Fibroblast of pulmonary artery (primary cell): ENCODE measurements at regions not wholly inside any gene's neighbourhood (a gene's known extent, or its start where the extent isn't known, plus 50 kb on each side); places are given as distances from the start of the nearest gene placed in this dataset.

Experiments used
- DNase-seq: peaks from one replicate; pipeline ENCODE4 v3.0.0-alpha.2; 2010; ENCODE audit warnings: low read depth
- H3K4me3 ChIP-seq: replicated peaks from 2 replicates; pipeline ENCODE4 v1.5.1; 2011; ENCODE audit warnings: low read depth, mild to moderate bottlenecking, control low read depth, low read length, moderate library complexity
- TF ChIP-seq, protein P1 (sequence below): IDR thresholded peaks from 2 replicates; pipeline ENCODE4 v1.5.1; 2011; ENCODE audit warnings: mild to moderate bottlenecking, control low read depth, low read length, inconsistent platforms; ENCODE audit errors: missing control alignments

DNA sequence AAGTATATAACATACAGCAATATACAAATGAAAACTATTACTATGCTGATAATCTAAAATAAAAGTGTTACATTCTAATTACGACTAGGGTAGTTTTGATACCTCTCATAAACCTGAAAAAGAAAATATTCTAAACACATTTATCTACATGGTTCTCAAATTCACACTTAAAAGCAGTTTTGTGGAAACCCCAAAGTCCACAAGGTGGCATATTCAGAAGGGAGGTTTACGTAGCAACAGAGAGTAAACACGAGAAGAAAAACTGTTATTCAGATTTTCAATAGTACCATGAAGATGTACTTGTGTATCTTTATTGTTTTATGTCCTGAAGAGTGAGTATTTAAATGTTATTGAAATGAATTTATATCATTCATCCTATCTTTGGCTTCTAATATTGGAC, 275.9 kb upstream of the KLHL1 start:
- TF ChIP-seq, protein P1, sequence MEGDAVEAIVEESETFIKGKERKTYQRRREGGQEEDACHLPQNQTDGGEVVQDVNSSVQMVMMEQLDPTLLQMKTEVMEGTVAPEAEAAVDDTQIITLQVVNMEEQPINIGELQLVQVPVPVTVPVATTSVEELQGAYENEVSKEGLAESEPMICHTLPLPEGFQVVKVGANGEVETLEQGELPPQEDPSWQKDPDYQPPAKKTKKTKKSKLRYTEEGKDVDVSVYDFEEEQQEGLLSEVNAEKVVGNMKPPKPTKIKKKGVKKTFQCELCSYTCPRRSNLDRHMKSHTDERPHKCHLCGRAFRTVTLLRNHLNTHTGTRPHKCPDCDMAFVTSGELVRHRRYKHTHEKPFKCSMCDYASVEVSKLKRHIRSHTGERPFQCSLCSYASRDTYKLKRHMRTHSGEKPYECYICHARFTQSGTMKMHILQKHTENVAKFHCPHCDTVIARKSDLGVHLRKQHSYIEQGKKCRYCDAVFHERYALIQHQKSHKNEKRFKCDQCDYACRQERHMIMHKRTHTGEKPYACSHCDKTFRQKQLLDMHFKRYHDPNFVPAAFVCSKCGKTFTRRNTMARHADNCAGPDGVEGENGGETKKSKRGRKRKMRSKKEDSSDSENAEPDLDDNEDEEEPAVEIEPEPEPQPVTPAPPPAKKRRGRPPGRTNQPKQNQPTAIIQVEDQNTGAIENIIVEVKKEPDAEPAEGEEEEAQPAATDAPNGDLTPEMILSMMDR = no peak
- no peak for DNase-seq
- H3K4me3 ChIP-seq = no peak overlapping the region

DNA sequence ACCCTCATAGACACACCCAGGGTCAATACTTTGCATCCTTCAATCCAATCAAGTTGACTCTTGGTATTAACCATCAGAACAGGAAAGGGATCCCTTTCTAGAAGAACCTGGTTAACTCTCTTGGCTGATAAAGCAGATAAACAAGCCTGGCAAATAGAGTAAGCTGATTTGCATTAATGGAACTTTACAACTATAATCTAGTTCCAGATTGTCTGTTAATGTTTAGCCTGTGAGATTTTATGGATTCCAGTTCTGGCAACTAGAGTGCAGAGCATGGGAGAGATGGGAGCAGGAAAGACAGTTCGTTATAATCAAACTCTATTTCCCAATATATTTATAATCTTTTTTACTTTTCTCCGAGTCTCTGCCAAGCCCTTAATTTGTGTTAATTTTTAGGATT, 272.6 kb upstream of the KLHL1 start:
- TF ChIP-seq, protein P1 = no peak
- DNase-seq = no peak
- no peak overlapping the region for H3K4me3 ChIP-seq

DNA sequence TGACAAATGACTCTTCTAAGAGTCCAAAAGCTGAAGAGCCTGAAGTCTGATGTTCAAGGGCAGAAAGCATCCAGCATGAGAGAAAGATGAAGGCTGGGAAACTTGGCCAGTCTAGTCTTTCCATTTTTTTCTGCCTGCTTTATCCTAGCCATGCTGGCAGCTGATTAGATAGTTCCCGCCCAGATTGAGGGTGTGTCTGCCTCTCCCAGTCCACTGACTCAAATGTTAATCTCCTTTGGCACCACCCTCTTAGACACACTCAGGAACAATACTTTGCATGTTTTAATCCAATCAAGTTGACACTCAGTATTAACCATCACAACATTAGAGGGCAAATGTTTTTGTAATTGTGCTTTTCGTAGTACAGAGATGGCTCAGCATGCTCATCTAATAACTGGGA, 267.5 kb upstream of the KLHL1 start:
- no peak overlapping the region for H3K4me3 ChIP-seq
- DNase-seq = no peak
- TF ChIP-seq, protein P1 = no peak

DNA sequence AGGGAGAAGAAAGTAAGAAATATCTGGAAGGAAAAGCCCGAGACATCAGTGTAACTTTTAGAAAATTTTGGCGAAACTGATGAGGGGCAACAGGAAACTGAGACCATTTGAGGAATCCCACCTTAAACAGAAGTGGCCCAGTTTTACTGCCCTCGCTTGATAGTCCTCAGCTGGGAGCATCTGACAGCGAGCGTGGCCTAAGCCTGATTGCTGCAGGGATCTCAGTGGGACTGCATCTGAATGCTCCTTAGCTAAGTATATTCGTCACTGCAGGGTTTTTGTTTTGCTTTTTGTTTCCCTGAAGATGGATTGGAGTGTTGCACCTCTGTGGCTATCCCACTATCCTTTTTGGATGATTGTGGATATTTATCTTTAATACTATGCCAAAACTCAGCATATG, 262.7 kb upstream of the KLHL1 start:
- TF ChIP-seq, protein P1 = no peak
- no peak overlapping the region for H3K4me3 ChIP-seq
- DNase-seq = no peak

DNA sequence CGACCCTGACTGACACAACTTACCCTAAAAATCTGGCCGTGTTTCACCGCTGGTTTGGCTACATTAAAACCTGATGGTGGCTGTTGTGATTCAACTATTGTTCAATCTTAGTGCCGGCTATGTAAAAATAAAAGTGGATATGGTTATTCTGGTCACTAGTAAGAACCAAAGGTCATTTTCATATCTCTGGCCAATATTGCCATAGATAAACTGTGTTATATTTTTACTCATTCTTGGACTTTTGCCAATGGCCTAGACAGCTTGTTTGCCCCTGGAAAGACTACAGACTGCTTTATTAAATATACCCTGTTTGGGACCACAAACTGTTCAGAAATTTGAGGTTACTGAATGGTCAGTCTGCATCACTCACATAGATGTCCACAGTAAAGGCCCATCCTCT, 258.5 kb upstream of the KLHL1 start:
- TF ChIP-seq, protein P1 = no peak
- no peak for DNase-seq
- no peak overlapping the region for H3K4me3 ChIP-seq

DNA sequence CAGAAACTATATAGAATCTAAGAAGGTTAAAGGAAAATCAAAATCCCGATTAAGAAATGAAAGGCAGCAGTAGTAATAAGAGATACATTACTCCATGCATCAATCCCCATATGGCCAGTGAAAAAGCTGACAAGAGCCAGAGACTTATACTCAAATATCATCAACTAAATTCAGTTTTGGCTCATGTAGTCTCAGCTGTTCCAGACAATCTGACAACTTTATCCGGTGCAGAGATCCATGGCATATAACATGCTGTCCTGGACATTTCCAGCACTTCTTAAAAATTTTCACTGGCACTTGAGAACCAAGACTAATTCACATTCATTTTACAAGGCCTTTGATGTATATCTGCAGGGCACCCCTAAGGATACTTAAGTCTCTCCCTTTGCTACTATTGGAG, 255.7 kb upstream of the KLHL1 start:
- no peak overlapping the region for H3K4me3 ChIP-seq
- TF ChIP-seq, protein P1 = no peak
- no peak for DNase-seq

DNA sequence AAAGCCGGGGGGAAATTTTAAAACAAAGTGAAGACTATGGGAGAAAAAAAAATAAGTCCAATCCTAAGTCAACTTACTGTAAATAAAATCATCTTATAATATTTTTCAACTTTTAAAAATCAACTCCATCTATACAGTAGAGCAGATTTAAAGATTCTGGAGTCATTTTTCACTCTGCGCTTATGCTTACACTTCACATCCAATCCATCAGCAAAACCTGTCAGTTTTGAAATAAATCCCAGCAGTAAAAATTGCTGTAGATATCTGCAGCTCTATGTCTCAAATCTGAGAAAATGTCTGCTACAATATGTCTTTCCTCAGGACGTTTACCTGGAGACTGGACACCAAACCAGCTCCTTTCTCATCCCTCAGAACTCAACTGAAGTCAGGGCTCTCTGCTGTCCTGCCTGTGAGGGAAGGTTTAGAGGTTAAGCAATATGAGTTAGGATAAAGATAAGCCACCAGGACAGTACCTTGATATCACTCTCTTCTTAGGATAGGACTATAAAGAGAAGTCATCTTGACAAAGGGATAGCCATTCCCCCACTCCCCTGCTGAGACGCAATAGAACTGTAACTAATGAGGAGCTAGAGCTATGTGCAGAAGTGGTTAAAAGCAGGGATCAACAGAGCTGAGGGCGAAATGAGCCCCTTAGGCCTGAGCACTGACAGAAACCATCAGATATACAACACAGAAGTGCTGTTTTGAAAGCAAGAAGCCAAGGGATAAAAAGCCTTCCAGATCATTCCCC, 254.7 kb upstream of the KLHL1 start:
- TF ChIP-seq, protein P1 = no peak
- DNase-seq = no peak
- H3K4me3 ChIP-seq = no peak overlapping the region
